Fibroblast of the aortic adventitia (primary cell): ENCODE measurements at regions not wholly inside any gene's neighbourhood (a gene's known extent, or its start where the extent isn't known, plus 50 kb on each side); places are given as distances from the start of the nearest gene placed in this dataset.

Experiments
- DNase-seq: peaks from one replicate; pipeline ENCODE4 v3.0.0-alpha.2; 2010; ENCODE audit warnings: low read depth
- H3K4me3 ChIP-seq: 2 replicates; pipeline ENCODE4 v1.5.1; 2011; ENCODE audit warnings: low read depth, mild to moderate bottlenecking, control low read depth, low read length, moderate library complexity
- CTCF ChIP-seq: IDR thresholded peaks from 2 replicates; pipeline ENCODE4 v1.5.1; 2011; ENCODE audit warnings: mild to moderate bottlenecking, low read length, control low read depth, inconsistent platforms; ENCODE audit not compliant: insufficient read depth

DNA sequence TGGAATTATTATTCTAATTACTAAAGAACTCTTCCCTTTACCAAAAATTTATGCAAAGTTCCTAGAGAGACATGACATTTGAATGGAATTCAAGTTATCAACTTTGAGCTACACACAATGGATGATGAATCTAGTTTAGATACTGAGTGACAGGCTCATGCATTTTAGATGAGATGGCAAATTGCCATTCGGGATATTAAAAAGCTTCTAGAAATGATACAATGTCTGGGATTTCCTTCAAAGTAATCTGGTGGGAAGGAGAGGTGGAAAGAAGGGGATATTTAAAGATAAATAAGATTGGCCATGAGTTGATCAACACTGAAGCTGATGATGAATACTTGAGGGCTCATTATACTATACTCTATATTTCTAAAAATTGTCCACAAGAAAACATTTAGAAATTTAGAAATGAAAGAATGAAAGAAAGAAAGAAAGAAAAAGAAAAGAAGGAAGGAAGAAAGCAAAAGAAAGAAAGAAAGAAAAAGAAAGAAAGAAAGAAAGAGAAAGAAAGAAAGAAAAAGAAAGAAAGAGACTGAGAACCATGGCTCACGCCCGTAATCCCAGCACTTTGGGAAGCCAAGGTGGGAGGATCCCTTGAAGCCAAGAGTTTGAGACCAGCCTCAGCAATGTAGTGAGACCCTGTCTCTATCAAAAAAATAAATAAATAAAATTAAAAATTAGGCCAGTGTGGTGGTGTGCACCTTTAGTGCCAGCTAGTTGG, 62.6 kb upstream of the NEDD4L start:
- TF ChIP-seq CTCF: no peak
- no peak for DNase-seq
- H3K4me3 ChIP-seq: no peak overlapping the region

DNA sequence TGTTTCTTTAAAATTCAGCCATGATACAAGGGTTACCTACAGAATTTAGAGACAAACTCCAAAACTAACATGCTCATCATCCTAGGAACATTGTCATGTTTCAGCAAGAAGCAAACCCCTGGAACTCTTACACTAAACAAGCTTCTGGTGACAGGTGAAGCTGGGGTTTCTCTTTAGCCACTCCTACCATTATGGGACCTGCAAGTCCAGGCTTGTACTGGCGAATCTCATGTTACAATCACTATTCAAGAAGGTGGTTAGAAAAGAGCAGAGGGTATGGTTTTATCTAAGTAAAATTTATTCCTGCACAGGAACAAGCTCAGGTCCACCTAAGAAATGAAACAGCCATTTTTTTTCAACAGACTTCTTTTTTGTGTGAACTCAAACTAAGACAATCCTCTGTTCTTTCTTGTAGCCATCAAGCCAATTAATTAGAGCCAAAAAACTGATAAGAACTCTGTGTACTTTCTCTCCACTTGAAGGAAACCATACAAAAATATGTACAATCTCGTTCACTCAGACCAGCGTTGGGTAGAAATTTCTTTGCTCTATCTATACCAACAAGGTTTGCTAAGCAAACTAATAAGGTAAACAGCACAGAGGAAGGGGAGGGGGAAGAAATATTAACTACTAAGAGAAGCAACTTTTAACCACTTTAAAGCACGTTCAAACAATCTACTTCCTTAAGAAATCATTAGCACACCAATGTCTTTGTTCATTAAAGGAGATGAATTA, 63.3 kb upstream of the NEDD4L start:
- no peak for DNase-seq
- no peak overlapping the region for H3K4me3 ChIP-seq
- no peak for TF ChIP-seq CTCF

- no peak for TF ChIP-seq CTCF
- DNase-seq: no peak
- H3K4me3 ChIP-seq: no peak overlapping the region
These were observed 67.7 kb upstream of the NEDD4L start for GRCh38 chr18:57976230-57976773.

DNA sequence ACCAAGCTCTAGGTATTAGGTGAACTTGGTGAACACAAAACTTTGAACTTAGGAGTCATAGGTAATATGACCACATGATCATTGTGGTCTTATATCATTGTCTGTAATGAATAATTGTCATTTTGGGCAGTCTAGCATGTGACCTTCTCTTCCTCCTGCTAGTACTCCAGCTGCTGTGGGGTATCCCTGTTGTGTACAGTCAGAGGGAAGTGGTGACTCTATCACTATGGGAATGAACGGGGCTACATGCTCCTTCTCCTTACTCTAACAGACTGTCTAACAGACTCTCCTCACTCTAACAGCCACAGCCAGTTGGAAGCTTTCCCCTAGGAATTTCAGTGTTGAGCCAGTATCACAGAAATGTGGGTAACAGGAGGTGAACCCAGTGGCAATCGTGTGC, 68.2 kb upstream of the NEDD4L start:
- TF ChIP-seq CTCF: no peak
- no peak for DNase-seq
- no peak overlapping the region for H3K4me3 ChIP-seq

GRCh38 chr18:57974585-57975265, 69.3 kb upstream of the NEDD4L start:
- no peak for TF ChIP-seq CTCF
- no peak overlapping the region for H3K4me3 ChIP-seq
- no peak for DNase-seq

GRCh38 chr18:57973889-57974288, 70.1 kb upstream of the NEDD4L start:
- no peak for TF ChIP-seq CTCF
- DNase-seq: no peak
- H3K4me3 ChIP-seq: no peak overlapping the region
